ENCODE measurements at regions not wholly inside any gene's neighbourhood (a gene's known extent, or its start where the extent isn't known, plus 50 kb on each side); places are given as distances from the start of the nearest gene placed in this dataset.

GRCh38 chr5:75828029-75828428 is 110.8 kb upstream of the POC5 start:
- TF ChIP-seq POLR2A (IDR thresholded peaks at IDR 0.05) (no peak), CTCF (IDR thresholded peaks at IDR 0.05) (no peak)

All from body of pancreas (tissue), 4 donors.